ENCODE measurements at regions not wholly inside any gene's neighbourhood (a gene's known extent, or its start where the extent isn't known, plus 50 kb on each side); places are given as distances from the start of the nearest gene placed in this dataset.
A peak's percentile ranks its signal among the peaks of the same experiment; 100 is the strongest.

DNA sequence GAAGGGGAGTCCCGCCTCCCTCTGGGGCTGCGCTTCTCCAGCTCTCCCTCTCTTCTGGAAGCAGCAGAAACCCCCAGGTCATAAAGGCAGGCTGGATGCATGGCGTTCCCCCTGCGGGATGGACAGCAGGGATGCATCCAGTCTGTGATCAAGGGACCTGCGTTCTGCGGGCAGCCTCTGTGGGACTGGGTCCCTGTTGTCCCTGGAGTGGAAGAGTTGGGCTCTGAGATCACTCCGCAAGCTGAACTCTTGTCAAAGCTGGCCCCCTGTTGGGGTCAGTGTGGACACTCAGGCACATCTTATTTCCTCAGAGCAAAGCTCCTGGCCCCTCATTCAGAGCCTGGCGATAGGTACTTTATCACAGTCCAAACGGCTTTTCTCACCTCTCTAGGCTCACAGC lies 341.2 kb downstream of the PTPRU start:
- TF ChIP-seq, protein P1, sequence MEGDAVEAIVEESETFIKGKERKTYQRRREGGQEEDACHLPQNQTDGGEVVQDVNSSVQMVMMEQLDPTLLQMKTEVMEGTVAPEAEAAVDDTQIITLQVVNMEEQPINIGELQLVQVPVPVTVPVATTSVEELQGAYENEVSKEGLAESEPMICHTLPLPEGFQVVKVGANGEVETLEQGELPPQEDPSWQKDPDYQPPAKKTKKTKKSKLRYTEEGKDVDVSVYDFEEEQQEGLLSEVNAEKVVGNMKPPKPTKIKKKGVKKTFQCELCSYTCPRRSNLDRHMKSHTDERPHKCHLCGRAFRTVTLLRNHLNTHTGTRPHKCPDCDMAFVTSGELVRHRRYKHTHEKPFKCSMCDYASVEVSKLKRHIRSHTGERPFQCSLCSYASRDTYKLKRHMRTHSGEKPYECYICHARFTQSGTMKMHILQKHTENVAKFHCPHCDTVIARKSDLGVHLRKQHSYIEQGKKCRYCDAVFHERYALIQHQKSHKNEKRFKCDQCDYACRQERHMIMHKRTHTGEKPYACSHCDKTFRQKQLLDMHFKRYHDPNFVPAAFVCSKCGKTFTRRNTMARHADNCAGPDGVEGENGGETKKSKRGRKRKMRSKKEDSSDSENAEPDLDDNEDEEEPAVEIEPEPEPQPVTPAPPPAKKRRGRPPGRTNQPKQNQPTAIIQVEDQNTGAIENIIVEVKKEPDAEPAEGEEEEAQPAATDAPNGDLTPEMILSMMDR (IDR thresholded peaks at IDR 0.05 in 4 of 5, conservative IDR thresholded peaks at IDR 0.05 in 1 of 5) = no peak
- no peak for TF ChIP-seq POLR2A (IDR thresholded peaks at IDR 0.05)
- H3K27ac ChIP-seq = no peak overlapping the region
- H3K36me3 ChIP-seq = no peaks in the 10 kb centered on the region
- no peaks in the 10 kb centered on the region for H3K27me3 ChIP-seq
- H3K4me3 ChIP-seq = no peak overlapping the region
- DNase-seq = no peak
- in situ Hi-C loops (cut with MboI; ENCODE audit: low sequenced_read_pairs in 4 of 4) = no loop called here
- no peaks in the 10 kb centered on the region for H3K4me1 ChIP-seq
- no peaks in the 10 kb centered on the region for H3K9me3 ChIP-seq
- intact Hi-C loops (cut with DNase I; ENCODE audit: low total_unique reads) = loop anchor here (10.0 kb wide), 1 partner anchor 947 kb away; no protein-coding TSS in a partner anchor
- no peak for ATAC-seq

DNA sequence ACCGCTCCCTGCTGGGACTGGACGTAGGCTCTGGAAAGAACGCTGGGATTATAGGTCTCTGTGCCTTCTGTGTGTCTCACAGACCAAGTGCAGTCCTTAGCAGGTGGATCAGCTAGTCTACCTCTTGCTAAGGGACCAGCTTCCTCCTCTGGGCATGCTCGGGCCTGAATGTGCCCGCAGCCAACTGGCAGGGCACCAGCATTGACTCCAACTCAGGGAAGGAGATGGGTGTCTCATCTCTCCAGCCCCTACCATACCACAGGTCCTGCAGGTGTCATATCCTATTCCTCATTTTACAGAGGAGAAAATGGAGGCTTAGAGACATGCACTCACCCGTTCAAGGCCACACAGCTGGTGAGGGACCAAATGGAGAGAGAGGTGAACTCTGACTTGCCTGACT lies 340.2 kb downstream of the PTPRU start:
- ATAC-seq = no peak
- TF ChIP-seq POLR2A (IDR thresholded peaks at IDR 0.05) = no peak
- TF ChIP-seq, protein P1 (IDR thresholded peaks at IDR 0.05 in 4 of 5, conservative IDR thresholded peaks at IDR 0.05 in 1 of 5) = no peak
- H3K36me3 ChIP-seq = no peaks in the 10 kb centered on the region
- no peaks in the 10 kb centered on the region for H3K4me1 ChIP-seq
- H3K9me3 ChIP-seq = no peaks in the 10 kb centered on the region
- in situ Hi-C loops (cut with MboI; ENCODE audit: low sequenced_read_pairs in 4 of 4) (no loop called here), intact Hi-C loops (cut with DNase I; ENCODE audit: low total_unique reads) (loop anchor here (10.0 kb wide), 1 partner anchor 948 kb away; no protein-coding TSS in a partner anchor)
- H3K27ac ChIP-seq = no peak overlapping the region
- no peak overlapping the region for H3K4me3 ChIP-seq
- no peak for DNase-seq
- H3K27me3 ChIP-seq = no peaks in the 10 kb centered on the region

DNA sequence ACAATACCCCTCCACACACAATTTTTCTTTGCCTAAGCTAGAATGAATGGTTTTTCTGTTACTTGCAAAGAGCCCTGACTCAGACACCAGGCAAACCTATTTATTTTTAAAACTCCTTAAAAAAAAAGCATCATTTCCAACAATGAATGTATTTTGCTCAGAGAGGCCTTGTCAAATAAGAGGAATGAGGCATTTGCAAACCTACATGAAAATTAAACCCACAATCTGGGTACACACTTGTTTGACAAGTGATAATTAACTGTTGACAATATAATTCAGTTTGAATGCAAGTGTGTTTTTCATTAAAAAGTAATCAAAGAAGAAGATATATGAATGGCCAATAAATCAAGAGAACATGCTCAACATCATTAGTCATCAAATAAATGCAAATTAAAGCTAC lies 339.5 kb downstream of the PTPRU start:
- in situ Hi-C loops (cut with MboI; ENCODE audit: low sequenced_read_pairs in 4 of 4) = no loop called here
- no peaks in the 10 kb centered on the region for H3K36me3 ChIP-seq

DNA sequence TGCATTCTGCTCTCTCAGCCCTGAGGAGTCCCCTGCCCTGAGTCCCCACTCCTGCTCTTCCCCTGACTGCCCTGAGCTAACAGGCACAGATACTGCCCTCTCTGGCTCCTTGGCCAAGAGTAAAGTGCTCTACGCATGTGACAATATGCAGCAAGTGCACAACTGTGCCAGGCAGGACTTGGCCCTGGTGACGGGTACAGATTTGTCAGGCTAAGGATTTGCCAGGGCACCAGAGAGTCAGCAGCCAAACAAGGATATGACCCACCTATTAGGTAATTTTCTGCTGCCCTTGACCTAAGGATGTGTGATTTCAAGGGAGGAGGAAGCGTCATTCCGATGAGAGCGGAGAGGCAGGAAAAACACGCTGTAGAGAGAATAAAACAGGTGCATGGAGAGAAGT lies 339.0 kb downstream of the PTPRU start:
- Histone ChIP-seq H3K9me3 (no peaks in the 10 kb centered on the region), H3K36me3 (no peaks in the 10 kb centered on the region), H3K27ac (peak overlapping the region in 2 of 4 donors; percentile 38 to 54), H3K4me1 (peaks cover 0 to 2% of the 10 kb centered on the region in 2 donors), H3K4me3 (no peak overlapping the region), H3K27me3 (no peaks in the 10 kb centered on the region)
- TF ChIP-seq, protein P1 (IDR thresholded peaks at IDR 0.05 in 4 of 5, conservative IDR thresholded peaks at IDR 0.05 in 1 of 5) = no peak
- TF ChIP-seq POLR2A (IDR thresholded peaks at IDR 0.05) = no peak
- ATAC-seq (peak; percentile 92 to 95), DNase-seq (peak; percentile 8 to 83)
- in situ Hi-C loops (cut with MboI; ENCODE audit: low sequenced_read_pairs in 4 of 4) = no loop called here
- intact Hi-C loops (cut with DNase I; ENCODE audit: low total_unique reads) = loop anchor here (10.0 kb wide), 1 partner anchor 950 kb away; no protein-coding TSS in a partner anchor

More for the DNA sequence above, 339.5 kb downstream of the PTPRU start:
- intact Hi-C loops (cut with DNase I; ENCODE audit: low total_unique reads) = loop anchor here (10.0 kb wide), 1 partner anchor 949 kb away; no protein-coding TSS in a partner anchor
- Histone ChIP-seq H3K4me3 (no peak overlapping the region), H3K27me3 (no peaks in the 10 kb centered on the region), H3K9me3 (no peaks in the 10 kb centered on the region), H3K4me1 (no peaks in the 10 kb centered on the region), H3K27ac (peak overlapping the region in 2 of 4 donors; percentile 38 to 54)
- ATAC-seq = no peak
- no peak for DNase-seq
- no peak for TF ChIP-seq POLR2A (IDR thresholded peaks at IDR 0.05)

DNA sequence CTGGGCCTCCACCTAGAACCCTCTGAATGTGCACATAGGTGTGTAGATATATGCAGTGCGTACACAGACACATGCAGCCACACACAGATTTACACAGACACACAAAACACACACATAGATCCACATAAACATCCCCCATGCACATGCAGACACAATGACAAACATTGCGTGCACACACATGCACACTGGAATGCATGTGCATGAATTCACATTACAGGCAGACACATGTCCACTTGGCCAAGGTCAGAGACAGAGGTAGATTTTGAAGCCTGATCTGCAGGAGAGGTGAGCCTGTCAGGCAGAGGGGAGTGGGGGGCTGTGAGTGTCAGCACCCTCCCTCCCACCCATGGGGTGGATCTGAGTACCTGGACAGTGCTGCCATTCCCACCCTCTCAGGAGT lies 338.5 kb downstream of the PTPRU start:
- Histone ChIP-seq H3K27ac (peak overlapping the region in 1 of 4 donors; percentile 47), H3K27me3 (no peaks in the 10 kb centered on the region), H3K36me3 (no peaks in the 10 kb centered on the region), H3K9me3 (no peaks in the 10 kb centered on the region), H3K4me1 (peaks cover 0 to 4% of the 10 kb centered on the region in 2 donors), H3K4me3 (no peak overlapping the region)
- ATAC-seq = no peak
- no peak for DNase-seq
- in situ Hi-C loops (cut with MboI; ENCODE audit: low sequenced_read_pairs in 4 of 4) = no loop called here
- TF ChIP-seq POLR2A (IDR thresholded peaks at IDR 0.05) = no peak
- TF ChIP-seq, protein P1 (IDR thresholded peaks at IDR 0.05 in 4 of 5, conservative IDR thresholded peaks at IDR 0.05 in 1 of 5) = no peak
- intact Hi-C loops (cut with DNase I; ENCODE audit: low total_unique reads) = loop anchor here (10.0 kb wide), 1 partner anchor 950 kb away; no protein-coding TSS in a partner anchor

Data from gastrocnemius medialis (tissue), 4 donors.